GM12892 (cell line): ENCODE measurements at regions not wholly inside any gene's neighbourhood (a gene's known extent, or its start where the extent isn't known, plus 50 kb on each side); places are given as distances from the start of the nearest gene placed in this dataset.

Experiments
- POLR2A ChIP-seq: IDR thresholded peaks from 2 replicates; pipeline ENCODE4 v1.6.1; 2011; ENCODE audit warnings: low read depth, low read length, control low read depth
- POLR2AphosphoS5 ChIP-seq: IDR thresholded peaks from 2 replicates; pipeline ENCODE4 v1.6.1; 2011; ENCODE audit warnings: low read depth, low read length, control low read depth

DNA sequence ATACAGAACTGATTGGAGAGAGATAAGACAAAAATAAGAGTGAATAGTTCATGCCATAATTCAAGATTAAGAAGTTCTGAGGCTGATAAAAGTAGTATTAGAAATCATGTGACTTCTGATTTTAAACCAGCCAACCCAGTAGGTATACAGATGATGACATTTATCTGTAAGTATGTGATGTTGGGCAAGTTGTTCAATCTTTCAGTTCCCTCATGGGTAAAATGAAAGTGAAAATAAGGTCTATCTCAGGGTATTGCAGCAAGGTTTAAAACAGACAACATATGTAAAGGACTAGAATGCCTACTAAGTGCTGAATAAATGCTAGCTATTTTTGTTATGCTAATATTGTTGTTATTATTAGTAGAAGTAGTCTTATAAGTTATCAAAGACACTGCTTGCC is 1055.7 kb downstream of the NAALADL2 start:
- TF ChIP-seq POLR2A (no peak), POLR2AphosphoS5 (no peak)
